Activated gamma-delta T cell treated with Interleukin-2 at 50 U/mL for 16 hours (primary cell): ENCODE measurements at regions not wholly inside any gene's neighbourhood (a gene's known extent, or its start where the extent isn't known, plus 50 kb on each side); places are given as distances from the start of the nearest gene placed in this dataset.

ENCODE experiments used
- DNase-seq: peaks from one replicate; pipeline ENCODE4 v3.0.0-alpha.2; 2020

GRCh38 chr10:25661632-25662031 lies 272.4 kb upstream of the MYO3A start:
- no peak for DNase-seq

- DNase-seq = no peak
These were observed 267.8 kb upstream of the MYO3A start for GRCh38 chr10:25666276-25666675.

- DNase-seq = no peak
These were observed 258.8 kb upstream of the MYO3A start for GRCh38 chr10:25675204-25675603.

- DNase-seq = no peak
These were observed 258.4 kb upstream of the MYO3A start for GRCh38 chr10:25675615-25676014.

GRCh38 chr10:25678220-25678619 lies 255.8 kb upstream of the MYO3A start:
- no peak for DNase-seq

- DNase-seq = no peak
These were observed 255.4 kb upstream of the MYO3A start for GRCh38 chr10:25678666-25679065.

GRCh38 chr10:25682203-25682851 lies 251.7 kb upstream of the MYO3A start:
- DNase-seq = no peak

GRCh38 chr10:25683344-25683743 lies 250.7 kb upstream of the MYO3A start:
- no peak for DNase-seq

GRCh38 chr10:25687521-25687920 lies 246.5 kb upstream of the MYO3A start:
- no peak for DNase-seq

GRCh38 chr10:25689346-25690100 lies 244.5 kb upstream of the MYO3A start:
- DNase-seq = no peak

GRCh38 chr10:25692761-25693160 lies 241.3 kb upstream of the MYO3A start:
- DNase-seq = no peak

GRCh38 chr10:25694206-25694933 lies 239.7 kb upstream of the MYO3A start:
- DNase-seq = no peak

GRCh38 chr10:25694971-25695370 lies 239.1 kb upstream of the MYO3A start:
- no peak for DNase-seq

- no peak for DNase-seq
These were observed 238.4 kb upstream of the MYO3A start for GRCh38 chr10:25695586-25695985.

- no peak for DNase-seq
These were observed 237.9 kb upstream of the MYO3A start for GRCh38 chr10:25696013-25696708.

- DNase-seq = no peak
These were observed 236.6 kb upstream of the MYO3A start for GRCh38 chr10:25697412-25697811.

GRCh38 chr10:25698638-25699037 lies 235.4 kb upstream of the MYO3A start:
- no peak for DNase-seq

- DNase-seq = no peak
These were observed 234.4 kb upstream of the MYO3A start for GRCh38 chr10:25699631-25700030.

- no peak for DNase-seq
These were observed 232.4 kb upstream of the MYO3A start for GRCh38 chr10:25701652-25702051.

- DNase-seq = no peak
These were observed 229.4 kb upstream of the MYO3A start for GRCh38 chr10:25704622-25705021.

GRCh38 chr10:25707572-25707971 lies 226.5 kb upstream of the MYO3A start:
- DNase-seq = no peak

GRCh38 chr10:25707976-25708671 lies 225.9 kb upstream of the MYO3A start:
- DNase-seq = no peak

GRCh38 chr10:25713894-25714240 lies 220.2 kb upstream of the MYO3A start:
- DNase-seq = no peak
